ENCODE measurements at regions not wholly inside any gene's neighbourhood (a gene's known extent, or its start where the extent isn't known, plus 50 kb on each side); places are given as distances from the start of the nearest gene placed in this dataset.
"Not testable (repeated sequence)": the region's sequence is repeated elsewhere in the genome, so short reads cannot be mapped to it uniquely, and the experiment has no call there.

- TF ChIP-seq, protein P1, sequence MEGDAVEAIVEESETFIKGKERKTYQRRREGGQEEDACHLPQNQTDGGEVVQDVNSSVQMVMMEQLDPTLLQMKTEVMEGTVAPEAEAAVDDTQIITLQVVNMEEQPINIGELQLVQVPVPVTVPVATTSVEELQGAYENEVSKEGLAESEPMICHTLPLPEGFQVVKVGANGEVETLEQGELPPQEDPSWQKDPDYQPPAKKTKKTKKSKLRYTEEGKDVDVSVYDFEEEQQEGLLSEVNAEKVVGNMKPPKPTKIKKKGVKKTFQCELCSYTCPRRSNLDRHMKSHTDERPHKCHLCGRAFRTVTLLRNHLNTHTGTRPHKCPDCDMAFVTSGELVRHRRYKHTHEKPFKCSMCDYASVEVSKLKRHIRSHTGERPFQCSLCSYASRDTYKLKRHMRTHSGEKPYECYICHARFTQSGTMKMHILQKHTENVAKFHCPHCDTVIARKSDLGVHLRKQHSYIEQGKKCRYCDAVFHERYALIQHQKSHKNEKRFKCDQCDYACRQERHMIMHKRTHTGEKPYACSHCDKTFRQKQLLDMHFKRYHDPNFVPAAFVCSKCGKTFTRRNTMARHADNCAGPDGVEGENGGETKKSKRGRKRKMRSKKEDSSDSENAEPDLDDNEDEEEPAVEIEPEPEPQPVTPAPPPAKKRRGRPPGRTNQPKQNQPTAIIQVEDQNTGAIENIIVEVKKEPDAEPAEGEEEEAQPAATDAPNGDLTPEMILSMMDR (conservative IDR thresholded peaks at IDR 0.05; ENCODE audit: low read length), result no peak
- DNase-seq (ENCODE audit: low read depth), result peak; percentile 11
- H3K4me3 ChIP-seq (ENCODE audit: low read length), result no peak overlapping the region
Observed at GRCh38 chr15:95698951-95699350, 631.5 kb upstream of the NR2F2 start.

- no peak for DNase-seq (ENCODE audit: low read depth)
- no peak overlapping the region for H3K4me3 ChIP-seq (ENCODE audit: low read length)
- TF ChIP-seq, protein P1 (conservative IDR thresholded peaks at IDR 0.05; ENCODE audit: low read length), result no peak
Observed at GRCh38 chr15:95699578-95699977, 630.9 kb upstream of the NR2F2 start.

DNA sequence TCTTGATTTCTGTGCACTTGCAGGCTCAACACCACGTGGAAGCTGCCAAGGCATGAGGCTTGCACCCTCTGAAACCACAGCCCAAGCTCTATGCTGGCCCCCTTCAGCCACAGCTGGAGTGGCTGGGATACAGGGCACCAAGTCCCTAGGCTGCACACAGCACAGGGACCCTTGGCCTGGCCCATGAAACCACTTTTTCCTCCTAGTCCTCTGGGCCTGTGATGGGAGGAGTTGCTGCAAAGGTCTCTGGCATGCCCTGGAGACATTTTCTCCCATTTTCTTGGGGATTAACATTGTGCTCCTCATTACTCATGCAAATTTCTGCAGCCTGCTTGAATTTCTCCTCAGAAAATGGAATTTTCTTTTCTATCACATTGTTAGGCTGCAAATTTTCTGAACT lies 629.8 kb upstream of the NR2F2 start:
- not testable (repeated sequence) for H3K4me3 ChIP-seq (ENCODE audit: low read length); DNase-seq (ENCODE audit: low read depth)

- no peak for DNase-seq (ENCODE audit: low read depth)
- no peak overlapping the region for H3K4me3 ChIP-seq (ENCODE audit: low read length)
- TF ChIP-seq, protein P1 (conservative IDR thresholded peaks at IDR 0.05; ENCODE audit: low read length), result no peak
Observed at GRCh38 chr15:95701410-95701809, 629.1 kb upstream of the NR2F2 start.

- TF ChIP-seq, protein P1 (conservative IDR thresholded peaks at IDR 0.05; ENCODE audit: low read length), result no peak
- H3K4me3 ChIP-seq (ENCODE audit: low read length), result no peak overlapping the region
Observed at GRCh38 chr15:95709959-95710695, 620.4 kb upstream of the NR2F2 start.

DNA sequence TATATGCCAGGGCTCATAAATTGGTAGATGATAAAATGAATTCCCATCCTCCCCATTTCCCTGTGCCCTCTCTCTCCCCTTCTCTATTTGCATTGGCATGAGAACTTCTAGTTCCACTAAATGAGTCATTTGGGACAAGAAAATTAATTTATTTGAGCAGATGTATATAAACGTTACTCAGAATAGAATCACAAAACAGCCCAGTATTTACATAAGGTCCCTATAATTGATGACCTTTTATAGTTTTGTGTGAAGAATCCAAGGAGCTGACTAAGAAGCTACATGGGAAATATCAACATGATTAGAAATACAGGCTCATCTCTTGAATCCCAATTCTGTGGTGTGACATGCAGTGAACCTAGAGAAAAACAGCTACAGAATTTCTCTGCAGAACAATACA lies 617.7 kb upstream of the NR2F2 start:
- TF ChIP-seq, protein P1 (conservative IDR thresholded peaks at IDR 0.05; ENCODE audit: low read length), result no peak
- no peak overlapping the region for H3K4me3 ChIP-seq (ENCODE audit: low read length)
- no peak for DNase-seq (ENCODE audit: low read depth)

More at GRCh38 chr15:95709959-95710695, 620.4 kb upstream of the NR2F2 start:
- no peak for DNase-seq (ENCODE audit: low read depth)

- TF ChIP-seq, protein P1 (conservative IDR thresholded peaks at IDR 0.05; ENCODE audit: low read length), result no peak
- no peak overlapping the region for H3K4me3 ChIP-seq (ENCODE audit: low read length)
- DNase-seq (ENCODE audit: low read depth), result no peak
Observed at GRCh38 chr15:95713324-95713723, 617.2 kb upstream of the NR2F2 start.

Measured in AG10803 (cell line).